ENCODE measurements at regions not wholly inside any gene's neighbourhood (a gene's known extent, or its start where the extent isn't known, plus 50 kb on each side); places are given as distances from the start of the nearest gene placed in this dataset.

DNA sequence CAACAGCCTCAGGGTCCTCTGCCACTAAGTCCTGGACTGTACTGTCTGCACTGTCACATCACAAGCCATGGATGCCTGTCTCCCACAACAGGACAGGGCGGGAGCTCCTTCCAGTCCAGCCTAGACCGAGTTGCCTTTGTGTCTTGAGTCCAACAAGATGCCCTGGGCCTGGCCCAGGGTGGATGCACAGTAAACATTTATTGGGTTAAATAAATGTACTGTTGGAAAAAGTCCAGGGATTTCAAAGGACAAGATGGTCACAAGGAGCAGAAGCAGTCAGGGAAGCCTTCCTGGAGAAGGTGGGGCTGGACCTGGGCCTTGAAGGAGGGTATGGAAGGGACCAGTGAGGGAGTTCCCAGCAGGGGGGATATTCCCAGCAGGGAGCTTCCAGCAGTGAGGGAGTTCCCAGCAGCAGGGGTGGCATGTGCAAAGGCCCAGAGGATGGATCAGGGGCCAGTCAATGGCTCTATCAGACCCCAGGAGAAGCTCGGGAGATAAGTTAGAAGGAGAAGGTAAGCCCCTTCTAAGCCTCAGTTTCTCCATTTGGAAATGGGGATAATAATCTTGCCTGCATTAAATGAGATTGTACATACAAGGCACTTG lies 72.7 kb upstream of the NEURL1B start:
- no peak for FAIRE-seq

DNA sequence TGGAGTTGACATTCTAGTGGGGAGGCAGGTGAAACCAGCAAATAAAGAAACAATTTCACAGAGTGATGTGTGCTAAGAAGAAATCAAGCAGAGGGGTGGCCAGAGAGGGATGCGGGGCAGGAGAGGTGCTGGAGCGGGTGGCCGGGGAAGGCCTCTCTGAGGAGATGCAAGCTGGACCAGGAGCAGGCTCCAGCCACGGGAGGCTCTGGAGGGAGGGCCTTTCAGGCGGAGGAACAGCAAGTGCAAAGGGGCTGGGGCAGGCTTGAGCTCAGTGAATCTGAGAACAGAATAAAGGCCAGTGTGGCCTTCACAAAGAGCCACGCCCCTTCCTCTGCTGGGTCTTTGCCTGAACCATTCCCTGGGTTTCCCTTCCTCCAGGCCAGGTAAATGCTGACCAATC lies 73.2 kb upstream of the NEURL1B start:
- no peak for FAIRE-seq

DNA sequence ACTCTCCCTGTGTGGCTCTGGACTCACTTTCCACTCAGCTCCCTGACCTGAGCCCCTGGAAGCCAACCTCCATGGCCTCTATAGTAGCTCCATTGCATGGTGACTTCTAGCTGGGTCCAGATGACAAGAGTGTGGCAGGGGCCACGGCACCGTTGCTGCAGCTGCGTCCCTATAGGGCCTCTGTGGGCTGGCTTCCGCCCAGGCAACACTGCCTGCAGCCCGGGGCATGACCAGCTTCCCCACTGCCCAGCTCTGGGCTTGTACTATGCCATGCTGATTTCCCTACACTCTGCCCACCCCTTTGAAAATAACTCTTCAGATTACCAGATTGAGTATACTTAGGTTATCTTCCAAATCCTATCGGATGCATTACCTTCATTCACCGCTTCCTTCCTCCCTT lies 73.8 kb upstream of the NEURL1B start:
- FAIRE-seq: no peak

DNA sequence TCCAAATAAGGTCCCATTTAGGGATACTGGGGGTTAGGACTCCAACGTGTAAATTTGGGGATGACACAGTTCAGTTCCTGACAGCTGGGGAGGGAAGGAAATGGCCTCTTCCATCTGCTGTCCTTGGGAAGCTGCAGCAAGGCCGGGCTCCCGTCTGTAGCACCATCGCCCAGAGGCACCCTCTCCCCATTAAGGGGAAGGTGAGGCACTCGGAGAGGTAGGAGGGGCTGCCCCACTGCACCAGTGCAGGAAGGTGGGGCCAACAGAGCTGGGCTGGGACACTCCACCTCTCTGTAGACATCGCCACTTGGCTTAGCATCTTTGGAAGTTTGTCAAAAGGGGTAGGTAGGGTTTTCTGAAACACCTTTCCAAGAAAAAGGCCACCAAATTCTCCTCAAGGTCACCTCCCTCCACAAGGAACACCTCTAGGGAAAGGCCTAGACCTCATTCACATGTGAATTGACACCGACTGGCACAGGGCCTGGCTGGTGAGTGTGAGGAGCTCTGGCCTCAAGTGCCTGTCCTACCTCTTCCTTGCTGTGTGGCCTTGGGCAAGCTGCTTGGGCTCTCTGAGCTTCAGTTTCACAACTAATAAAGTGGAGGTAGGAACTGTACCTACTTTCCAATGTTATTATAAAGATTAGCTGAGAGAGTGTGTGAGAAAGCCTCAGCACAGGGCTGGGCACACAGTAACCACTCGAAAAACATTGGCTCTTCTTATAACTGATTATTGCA lies 75.0 kb upstream of the NEURL1B start:
- FAIRE-seq: no peak

DNA sequence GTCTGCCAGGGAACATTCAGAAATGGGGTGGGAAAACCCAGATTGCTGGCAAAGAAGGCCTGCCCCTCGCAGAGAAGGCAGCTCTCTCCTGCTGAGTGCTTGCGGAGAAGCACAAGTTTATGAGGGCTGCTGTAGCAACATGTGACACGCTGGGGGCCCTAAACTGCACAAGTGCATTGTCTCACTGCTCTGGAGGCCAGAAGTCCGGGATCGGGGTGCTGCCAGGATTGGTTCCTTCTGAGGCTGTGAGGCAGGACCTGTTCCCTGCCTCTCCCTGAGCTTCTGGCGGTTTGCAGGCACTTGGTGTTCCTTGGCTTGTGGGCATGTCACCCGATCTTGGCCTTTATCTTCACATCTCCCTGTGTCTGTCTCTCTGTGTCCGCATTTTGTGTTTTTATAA lies 75.6 kb upstream of the NEURL1B start:
- no peak for FAIRE-seq

DNA sequence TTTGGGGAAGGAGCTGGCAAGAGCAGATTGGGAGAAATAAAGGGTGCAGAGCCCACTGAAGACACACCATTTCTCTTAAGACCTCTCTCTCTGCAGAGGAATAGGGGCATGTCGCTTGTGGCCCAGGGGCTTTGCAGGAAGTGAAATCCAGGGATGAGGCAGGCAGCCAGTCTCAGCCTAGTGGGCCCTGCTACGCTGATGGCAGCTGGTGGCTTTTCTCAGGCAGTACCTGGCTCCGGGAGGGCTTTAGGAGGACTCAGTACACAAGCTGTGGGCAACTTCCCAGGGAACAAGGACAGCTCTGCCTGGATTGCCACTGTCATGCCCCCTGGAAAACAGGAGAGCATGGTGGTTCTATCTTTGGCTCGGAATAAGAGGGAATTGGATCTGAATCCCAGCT lies 76.2 kb upstream of the NEURL1B start:
- FAIRE-seq: no peak

DNA sequence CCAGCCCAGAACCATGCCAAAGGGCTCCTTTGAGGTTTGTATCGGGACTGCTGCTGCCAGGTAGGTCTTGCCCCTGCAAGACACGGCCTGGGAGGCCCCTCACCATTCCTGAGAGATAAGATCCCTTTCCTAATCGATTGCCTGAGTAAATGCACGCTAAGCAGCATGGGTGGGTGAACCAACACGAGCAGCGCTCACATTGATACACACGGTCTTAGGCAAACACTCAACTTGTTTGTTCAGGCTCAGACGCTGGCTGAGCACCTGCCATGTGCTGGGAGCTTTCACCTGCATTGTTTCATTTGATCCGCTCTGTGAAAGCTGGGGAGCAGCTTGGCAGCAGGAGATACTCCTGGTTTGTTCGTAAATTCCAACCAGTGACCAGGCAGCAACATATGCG lies 76.9 kb upstream of the NEURL1B start:
- FAIRE-seq: peak; percentile 89

DNA sequence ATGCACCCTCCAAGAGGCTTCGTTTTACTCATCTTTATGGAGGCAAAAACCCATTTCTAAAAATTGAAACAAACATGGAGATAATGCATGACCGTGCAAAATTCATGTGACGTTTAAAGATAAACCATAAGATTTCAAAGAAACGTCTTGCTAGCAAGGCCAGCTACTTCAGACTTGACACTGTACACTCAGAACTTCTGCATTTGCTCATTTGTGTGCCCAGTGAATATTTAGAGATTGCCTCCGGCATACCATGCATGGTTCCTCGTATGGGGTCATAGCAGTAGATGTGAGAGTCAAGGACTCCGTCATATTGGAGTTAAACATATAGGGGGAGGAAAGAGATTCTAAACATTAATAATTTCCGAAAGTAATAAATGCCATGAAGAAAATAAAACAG lies 78.6 kb upstream of the NEURL1B start:
- FAIRE-seq: no peak

DNA sequence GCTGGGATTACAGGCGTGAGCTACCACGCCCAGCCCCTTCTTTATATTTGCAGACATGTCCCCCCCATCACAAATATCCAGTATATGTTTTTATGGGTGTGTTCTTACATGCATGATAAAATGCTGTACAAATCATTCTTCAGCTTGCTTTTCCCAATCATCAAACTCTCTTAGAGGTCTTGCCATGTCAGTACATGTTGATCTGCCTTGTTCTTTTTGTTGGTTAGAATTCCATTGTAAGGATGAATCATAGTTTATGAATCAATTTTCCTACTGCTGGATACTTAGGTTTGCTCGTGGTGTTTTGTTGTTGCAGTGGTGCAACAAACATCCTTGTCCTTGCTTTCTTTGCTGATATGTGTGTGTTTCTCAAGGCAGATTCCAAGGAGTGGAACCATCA lies 79.9 kb upstream of the NEURL1B start:
- FAIRE-seq: no peak

DNA sequence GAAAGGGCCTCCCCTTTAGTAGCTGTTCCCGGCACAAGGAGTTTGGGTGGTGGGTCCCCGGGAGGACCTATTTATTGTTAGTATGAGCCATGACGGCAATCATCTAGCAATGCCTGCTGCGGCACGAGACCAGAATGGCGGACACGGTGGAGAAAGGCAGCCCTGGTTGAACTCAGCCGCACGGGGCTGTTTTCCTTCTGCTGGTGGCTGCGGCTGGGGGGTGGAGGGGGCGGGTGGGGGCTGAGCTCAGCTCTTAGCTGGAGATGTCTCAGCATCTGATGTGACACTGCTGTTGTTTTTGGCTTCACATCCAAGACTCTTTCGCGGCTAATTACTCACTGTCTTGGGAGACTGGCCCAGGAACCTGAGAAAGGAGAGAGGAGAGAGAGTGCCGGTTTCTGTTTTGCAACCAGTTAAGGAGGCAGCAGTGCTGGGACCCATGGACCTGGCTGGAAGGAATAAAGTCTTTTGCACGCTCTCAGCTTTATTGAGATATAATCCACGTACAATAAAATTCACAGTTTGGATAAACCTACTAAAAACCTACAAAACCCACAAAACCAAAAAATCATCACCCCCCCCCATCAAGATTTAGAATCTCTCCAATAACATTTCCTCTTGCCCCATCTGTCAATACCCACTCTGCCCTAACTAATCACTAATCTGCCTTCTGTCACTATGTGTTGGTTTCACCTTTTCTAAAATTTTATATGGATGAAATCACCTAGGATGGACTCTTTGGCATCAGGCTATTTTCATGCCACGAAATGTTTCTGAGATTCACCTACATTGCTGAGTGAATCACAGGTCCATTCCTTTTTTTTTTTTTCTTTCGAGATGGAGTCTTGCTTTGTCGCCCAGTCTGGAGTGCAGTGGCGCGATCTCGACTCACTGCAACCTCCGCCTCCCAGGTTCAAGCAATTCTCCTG lies 81.8 kb upstream of the NEURL1B start:
- no peak for FAIRE-seq

DNA sequence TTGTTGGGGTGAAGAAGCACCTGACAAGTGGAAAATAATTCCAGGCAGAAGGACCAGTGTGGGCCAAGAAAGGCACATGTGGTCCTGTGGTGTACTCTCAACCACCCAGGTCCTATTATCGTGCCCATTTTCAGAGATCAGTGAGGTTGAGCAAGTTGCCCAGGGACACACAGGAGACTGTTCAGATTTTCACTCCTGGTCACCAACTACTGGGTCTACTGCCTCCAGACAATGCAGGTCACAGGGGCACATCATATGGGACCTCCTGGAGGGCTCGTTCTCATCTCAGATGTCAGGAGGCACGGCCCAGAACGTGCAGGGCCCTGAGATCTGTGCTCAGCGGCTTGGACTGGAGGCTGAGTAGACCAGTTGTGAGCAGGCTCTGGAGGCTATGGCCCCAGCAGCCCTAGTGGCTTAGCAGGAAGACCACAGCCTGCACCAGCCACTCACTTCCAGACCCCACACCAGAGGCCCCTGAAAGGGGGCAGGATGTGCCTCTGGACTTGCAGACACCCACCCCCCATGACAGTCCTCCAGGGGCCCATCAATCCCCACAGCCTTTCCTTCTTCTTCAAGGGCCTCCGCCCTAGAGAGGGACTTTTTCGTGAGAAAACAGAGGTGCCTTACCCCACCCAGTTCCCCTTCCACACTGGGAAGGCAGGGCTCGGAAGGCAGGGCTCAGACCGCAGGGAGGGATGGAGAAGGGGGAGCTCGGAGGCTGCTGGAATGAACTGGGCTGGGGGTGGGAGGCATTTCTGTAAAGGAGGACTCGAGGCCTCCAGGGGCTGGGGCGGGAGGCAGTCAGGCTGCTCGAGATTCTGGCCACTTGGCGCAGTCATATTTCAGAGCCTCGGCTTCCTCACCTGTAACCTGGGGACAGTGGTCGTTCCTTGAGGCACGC lies 82.7 kb upstream of the NEURL1B start:
- no peak for FAIRE-seq

DNA sequence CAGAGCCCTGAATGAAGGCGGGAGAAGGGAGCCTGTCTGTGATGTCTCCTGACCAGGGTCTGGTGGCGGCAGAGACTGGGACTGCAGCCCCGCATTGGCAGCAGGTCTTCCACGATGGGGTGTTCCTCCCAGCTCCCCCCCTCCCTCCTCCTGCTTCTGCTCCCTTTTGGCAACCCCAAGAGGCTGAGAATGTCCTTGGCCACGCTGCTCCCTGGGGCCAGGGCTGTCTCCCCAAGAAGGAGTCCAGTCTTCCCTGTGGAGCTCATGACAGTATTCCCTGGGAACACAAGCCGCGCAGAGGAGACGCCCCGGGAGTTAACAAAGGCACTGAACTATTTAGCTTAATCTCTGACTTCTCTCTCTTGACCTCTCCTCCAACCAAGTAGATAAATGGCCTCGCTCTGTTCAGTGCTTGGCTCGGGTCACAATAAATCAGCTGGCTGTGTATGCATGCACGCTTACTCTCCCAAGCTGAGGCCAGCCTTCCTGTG lies 84.0 kb upstream of the NEURL1B start:
- no peak for FAIRE-seq

DNA sequence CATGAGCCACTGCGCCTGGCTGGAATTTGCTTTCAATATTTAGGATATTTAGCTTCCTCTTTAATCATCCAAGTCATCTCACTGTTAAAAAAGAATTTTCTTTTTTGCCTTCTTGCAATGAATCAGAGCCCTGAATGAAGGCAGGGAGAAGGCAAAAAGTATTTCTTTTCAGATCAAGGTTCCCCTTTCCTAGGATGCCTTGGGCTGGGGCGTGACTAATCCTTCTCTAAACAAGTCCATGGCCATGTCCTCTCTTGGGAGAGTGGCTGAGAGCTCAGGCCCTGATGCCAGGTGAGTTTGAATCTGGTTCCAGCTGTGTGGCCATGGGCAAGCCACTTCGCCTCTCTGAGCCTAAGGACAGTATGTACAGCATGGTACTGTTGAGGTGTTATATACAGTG lies 84.8 kb upstream of the NEURL1B start:
- no peak for FAIRE-seq

DNA sequence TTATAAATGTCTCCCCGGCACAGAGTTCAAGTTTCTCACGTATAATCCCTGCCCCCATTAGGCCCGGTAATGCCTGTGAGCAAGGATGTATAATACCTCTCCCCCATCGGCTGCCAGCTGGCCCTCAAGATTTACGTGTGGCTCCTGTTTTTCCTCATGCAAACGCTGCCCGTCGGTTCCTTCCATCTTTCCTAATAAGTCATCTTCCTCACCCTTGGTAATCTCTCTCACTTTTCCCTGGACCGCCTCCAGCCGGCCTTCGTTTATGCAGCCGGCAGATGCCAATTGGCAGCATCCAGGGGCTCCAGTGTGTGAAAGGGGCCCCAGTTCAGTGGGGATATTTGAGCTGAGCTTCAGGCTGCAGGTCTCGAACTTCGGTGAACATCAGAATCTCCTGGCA lies 86.5 kb upstream of the NEURL1B start:
- FAIRE-seq: no peak

DNA sequence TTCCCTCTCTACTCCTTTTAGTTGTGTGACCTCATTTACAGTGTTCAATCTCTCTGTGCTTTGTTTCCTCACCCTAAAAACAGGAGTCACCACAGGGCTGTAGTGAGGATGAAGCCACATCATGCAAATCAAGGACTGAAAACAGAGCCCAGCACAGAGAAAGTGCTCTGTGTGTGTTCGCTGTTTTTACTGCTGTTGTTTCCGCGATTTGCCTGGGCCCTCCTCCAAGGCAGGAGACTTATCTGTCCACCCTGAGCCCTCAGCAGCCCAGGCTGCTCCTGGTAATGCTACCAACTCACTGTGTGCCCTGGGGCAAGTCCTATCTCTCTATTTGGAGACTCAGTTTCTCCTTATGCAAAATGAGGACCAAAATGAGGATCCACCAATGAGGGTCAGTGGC lies 87.2 kb upstream of the NEURL1B start:
- FAIRE-seq: no peak

DNA sequence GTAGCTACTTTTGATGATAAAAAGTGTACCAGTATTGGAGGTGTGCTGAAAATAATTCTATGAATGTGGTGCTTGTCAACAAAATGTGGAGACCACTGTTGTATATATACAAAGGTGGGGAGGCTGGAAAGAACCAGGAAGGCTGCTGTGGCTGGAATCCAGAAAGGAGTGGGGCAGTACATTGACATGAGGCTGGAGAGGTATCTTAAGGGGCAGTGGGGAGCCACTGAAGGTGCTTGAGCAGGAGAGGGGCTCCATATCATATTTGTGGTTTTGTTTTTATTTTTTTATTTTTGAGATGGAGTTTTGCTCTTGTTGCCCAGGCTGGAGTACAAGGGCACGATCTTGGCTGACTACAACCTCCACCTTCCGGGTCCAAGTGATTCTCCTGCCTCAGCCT lies 87.9 kb upstream of the NEURL1B start:
- FAIRE-seq: no peak

DNA sequence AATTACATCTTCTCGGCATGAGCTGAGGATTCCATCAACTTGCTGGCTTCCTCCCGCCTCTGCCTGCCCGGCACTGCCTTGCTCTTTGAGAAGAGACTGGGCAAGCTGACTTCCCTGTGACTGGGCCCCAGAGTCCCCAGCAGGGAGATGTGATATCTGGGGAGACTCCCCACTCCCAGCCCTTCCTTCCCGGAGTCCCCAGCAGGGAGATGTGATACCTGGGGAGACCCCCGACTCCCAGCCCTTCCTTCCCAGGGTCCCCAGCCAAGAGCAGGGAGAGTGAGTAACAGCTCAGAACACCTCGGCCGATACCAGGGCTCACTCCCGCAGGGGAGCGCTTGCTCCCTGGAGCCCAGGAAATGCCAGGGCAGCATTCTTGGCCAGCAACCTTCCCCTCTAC lies 90.1 kb upstream of the NEURL1B start:
- FAIRE-seq: no peak

DNA sequence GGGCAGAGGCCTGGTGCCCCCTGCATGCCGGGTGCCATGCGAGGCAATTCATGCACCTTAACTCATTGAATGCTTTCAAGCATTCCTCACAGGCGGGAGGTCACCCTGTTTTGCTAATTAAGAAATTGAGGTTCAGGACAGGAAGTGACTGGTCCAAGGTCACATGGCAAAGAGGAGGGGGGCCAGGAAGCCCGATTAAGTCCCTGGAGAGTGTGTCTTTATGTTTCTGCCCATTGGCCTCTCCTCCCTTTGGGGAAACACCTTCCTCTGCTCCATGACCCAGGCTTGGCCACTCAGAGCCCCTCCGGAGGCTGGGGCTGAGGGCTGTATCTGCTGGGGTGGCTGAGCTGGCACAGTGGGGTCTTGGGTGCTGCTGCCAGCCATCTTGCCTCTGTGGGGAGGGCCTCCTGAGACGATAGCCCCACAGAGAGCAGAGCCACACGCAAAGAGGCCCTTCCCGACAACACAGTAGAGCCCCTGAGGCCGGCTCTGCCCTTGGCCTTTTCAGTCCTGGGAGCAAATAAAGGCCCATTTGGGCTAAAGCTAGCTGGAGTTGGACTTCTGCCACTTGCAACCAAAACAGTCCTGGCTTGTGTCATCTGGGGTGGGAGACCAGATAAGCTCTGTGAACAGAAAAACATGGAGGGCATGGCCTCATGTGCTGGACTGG lies 90.8 kb upstream of the NEURL1B start:
- FAIRE-seq: no peak

DNA sequence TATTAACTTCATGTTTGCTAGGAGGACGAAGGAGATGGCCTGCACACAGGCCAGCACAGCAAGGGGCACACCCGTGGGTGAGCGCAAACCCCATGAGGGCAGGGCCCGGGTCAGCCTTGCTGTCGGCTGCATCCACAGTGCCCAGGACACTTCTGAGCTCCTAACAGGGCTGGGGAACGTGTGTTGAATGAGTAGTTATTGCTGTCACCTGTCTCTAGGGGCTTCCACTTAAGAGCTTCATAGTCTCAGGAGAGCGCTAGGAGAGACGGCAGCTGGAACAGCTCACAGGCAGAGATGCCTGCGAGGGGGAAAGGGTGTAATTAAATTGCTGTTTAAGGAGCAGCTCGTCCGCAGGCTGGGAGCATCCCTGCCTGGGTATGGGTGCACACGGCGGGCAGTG lies 91.4 kb upstream of the NEURL1B start:
- FAIRE-seq: no peak

DNA sequence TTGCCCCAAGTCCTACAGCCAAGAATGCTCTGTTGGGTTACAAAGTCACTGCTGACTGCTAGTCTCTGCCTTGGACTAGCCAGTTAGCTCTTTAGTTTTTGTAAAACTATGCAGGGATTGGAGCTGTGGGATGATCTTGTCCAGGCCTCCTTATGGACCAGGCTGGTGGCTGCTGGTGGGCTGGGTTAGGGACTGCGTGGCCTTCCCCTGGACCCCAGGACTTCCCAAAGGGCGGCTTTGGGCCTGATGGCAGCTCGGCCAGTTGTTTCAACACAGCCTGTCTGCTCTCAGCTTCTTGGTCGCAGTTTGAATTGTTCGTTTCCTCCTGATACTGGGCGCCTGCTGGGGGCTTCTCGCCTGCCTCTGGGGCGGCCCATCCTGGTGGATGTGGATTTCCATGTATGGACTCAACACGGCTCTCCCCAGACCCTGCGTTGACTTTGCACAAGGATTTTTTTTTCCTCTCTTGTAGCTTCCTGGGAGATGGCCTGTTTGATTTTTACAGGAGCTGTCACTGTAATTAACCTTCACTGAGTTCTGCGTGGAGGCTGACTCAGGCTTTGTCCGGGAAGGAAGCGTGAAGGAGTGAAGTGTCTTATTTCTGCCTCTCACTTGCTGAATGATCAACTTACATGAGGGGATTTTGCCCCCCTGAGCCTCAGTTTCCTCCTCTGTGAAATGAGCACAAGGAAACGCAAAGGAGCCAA lies 91.9 kb upstream of the NEURL1B start:
- FAIRE-seq: no peak

DNA sequence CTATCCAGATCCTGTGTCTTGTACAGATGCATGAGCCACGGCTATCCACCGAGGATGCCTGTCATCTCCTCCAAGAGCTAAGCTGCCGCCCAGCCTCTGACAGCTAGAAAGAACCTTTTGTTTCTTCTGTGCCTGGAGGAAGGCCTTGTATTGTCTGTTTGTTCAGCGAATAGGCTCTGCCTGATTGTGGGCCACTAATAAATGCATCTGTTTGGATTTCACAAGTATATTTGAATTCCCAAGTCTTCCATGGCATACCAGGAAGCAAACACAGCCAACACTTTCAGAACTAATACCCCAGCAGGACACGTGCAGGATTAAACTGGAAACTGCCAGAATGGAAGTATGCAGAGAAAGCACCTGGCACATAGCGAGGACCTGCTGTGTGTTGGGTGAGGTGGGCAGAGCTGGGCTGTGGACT lies 92.7 kb upstream of the NEURL1B start:
- FAIRE-seq: no peak
